HG02885 (cell line): ENCODE measurements at regions not wholly inside any gene's neighbourhood (a gene's known extent, or its start where the extent isn't known, plus 50 kb on each side); places are given as distances from the start of the nearest gene placed in this dataset.

Experiments used
- ATAC-seq: cut with Tn5 transposase; IDR thresholded peaks from one replicate; pipeline ENCODE4 v1.9.1; 2021; ENCODE audit warnings: mild to moderate bottlenecking; ENCODE audit not compliant: unreplicated experiment, poor library complexity

DNA sequence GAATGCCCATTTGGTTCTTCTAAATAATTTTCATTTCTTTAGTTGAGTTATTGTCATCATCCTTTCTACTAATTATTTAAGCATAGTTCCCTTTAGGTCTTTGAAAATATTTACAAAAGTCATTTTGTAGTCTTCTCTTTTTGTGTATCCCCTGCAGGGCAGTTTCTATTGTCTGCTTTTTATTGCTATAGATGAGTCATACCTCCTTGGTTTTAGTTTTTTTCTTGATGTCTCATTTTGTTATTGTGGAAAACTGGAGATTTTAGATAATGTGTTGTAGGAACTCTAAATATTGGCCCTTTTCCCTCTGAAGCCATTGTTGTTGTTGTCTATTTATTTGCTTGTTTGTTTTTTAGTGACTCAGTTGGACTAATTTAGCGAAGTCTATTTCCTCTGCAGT is 387.9 kb downstream of the NUF2 start:
- ATAC-seq = no peak

DNA sequence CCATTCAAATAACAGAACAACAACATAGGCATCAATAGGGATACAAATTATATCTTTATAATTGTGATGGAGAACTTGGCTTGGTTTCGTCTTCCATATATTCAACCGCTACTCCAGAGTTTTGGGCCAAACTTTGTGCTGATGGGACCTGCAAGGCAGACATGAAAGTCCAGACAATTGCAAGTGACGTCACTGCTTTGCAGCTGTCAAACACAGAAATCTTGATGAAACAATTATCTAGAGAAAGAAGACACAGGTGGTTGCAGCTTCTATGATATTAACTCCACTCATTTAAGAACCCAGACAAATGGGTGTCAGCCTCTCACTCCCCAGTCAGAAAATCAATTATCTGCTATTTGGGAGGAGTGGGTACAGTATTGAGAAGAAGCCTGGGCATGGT is 390.6 kb downstream of the NUF2 start:
- no peak for ATAC-seq

DNA sequence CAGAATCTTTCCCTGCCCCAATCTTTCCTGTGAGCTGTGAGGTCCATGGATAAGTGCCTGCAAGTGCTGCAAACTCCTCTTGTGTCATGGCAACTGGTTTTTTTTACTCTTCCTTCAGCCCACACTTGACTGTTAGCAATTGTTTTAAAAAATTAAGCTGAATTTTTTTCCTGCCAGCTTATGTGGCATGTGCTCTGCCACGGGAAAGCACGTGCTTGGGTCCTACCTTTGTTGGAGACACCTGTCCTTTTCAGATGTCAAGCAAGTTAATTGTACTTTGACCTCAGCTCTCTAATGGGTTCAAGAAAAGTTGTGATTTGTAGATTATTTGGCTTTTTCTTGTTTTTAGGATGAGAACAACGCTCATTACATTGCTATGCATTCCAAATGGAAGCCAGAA is 398.5 kb downstream of the NUF2 start:
- no peak for ATAC-seq

DNA sequence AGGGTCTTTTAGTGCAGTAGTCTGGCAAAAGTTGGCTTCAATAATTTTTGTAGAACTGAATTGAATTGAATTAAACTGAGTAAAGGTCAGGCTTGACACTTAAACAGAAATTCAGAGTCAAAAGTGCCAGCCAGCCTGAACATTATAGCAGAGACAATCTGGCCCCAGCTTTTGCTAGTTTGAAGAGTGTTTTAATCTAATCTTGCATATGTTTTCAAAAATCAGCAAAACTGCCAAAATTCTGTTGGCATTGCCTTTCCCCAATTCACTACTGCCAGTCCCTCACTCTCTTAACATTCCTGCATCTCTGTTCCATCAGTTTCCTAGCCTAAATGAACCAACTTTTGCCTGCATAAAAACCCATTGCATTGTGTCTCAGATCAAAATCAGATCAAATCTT is 403.8 kb downstream of the NUF2 start:
- ATAC-seq = no peak

DNA sequence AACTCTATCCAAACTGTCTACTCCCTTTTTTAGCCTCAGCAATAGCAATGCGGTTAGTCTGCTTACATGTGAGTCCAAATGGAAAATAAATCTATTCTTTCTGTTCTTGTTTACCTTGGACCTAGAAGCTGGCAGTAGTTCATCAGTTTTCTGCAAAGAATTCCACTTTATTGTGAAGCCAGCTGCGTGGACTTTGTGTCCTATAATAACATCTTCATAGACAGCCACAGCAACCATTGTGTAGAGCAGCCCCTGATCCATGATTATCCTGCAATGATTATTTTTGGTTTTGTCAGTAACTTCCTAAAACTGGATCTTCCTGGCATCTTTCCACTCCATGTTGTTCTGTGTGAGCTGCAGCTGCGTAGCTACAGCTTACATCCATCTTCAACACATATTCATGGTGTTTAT is 408.7 kb downstream of the NUF2 start:
- no peak for ATAC-seq

DNA sequence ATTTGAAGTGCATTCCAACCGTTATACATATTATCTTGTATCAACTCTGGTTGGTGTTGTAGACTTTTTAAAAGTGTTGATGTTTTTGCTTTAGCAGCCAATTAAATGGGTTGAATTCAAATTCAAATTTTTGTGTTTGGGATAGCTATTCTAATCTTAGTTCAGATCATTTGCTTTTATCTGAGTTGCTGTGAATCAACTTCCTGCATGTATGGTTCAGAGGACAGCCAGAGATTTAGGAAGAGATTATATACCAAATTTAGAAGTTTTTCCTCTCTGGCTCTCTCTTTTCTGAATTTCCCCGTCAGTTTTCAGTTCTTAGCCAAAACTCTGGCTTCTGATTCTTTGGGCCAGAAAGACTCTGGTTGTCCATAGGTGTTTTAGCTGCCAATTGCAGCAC is 415.5 kb downstream of the NUF2 start:
- ATAC-seq = no peak

DNA sequence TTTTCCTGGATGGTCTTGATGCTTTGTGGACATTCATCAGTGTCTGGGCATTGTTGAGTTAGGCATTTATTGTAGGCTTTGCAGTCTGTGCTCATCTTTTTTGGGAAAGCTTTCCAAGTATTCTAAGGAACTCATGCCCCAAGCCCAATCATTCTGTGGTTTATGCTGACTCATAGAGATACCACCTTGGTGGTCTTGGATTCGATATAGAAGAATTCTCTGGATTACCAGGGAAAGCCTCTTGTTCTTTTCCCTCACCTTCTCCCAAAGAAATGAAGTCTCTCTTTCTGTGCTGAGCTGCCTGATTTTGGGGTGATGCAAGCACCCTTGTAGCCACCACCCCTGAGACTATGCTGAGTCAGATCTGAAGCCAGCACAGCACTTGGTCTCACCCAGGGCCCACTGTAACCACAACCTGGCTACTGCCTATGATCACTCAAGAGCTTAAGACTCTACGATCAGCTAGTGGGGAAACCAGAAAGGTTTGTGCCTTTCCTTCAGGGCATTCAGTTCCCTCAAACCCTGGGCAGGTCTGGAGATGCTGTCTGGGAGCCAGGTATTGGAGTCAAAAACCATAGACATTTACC is 422.6 kb downstream of the NUF2 start:
- ATAC-seq = no peak

DNA sequence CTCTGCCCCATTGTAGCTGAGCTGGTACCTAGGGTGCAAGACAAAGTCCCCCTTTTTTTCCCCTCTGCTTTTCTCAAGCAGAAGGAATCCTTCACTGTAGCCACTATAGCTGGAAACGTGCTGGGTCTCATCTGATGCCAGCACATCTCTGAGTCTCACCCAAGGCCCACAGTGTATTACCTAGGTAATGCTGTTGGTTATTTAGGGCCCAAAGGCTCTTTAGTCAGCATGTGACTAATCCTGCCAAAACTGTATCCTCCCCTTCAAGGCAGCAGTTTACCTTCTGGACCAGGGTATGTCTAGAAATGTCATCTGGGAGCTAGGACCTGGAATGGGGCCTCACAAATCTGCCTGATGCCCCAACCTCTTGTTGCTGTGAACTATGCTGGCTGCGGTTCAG is 423.4 kb downstream of the NUF2 start:
- no peak for ATAC-seq

DNA sequence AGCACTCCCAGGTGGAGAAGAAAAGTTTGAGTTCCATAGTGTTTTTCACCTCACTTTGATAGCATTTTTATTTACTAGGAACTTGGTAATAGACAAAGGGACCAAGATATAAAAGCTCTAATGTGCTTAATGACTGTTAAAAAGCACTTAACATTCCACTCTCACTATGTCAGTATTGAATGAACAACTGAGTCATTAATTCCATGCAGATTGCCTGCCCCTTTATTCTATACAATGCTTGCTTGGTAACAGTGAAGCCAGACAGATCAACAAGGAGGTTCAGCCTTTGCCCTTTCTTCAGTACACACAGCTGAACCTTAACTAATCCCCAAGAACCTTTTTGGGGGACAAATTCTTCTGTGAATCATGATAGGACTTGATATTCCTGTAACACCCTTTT is 425.5 kb downstream of the NUF2 start:
- no peak for ATAC-seq

DNA sequence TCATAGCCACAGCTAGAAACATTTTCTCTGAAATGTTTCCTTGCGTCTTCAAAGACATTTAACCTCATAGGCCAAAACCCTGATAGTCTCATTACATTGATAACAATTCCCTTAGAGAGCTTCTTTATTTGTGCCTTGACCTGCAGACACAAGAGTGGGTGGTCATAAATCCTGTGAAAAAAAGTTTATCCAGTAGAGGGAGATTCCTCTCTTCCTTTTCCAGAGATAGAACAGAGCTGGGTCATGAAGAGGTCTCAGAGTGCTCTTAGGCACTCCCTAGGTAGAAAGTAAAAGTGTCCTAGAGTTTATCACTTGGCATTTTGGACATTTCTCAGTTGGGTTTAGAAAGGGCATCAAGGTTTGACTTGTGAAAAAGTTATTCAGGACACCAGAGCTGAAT is 426.1 kb downstream of the NUF2 start:
- no peak for ATAC-seq

DNA sequence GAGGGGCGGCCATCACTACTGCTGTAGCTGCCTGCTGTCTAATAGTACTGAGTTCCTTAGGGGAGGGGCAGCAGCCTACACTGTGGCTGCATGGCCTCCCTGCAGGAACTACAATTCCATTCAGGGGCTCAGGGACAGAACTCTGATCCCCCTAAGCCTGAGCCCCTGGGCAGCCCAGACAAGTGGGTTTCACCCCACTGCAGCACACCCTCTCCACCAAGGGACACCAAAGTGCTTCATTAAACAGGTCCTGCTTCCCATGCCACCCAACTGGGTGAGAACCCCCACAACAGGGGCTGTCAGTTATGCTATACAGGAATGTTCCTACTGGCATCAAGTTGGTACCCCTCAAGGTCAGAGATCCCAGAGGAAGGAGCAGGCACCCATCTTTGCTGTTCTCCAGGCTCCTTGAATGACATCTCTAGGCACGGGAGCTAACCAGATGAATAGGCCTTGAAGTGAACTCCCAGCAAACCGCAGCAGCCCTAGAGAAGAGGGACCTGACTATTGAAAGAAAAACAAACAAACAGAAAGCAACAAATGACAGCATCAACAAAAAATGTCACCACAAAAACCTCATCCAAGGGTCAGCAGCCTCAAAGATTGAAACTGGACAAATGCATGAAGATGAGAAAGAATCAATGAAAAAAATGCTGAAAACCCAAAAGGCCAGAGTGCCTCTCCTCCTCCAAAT is 437.4 kb downstream of the NUF2 start:
- no peak for ATAC-seq

DNA sequence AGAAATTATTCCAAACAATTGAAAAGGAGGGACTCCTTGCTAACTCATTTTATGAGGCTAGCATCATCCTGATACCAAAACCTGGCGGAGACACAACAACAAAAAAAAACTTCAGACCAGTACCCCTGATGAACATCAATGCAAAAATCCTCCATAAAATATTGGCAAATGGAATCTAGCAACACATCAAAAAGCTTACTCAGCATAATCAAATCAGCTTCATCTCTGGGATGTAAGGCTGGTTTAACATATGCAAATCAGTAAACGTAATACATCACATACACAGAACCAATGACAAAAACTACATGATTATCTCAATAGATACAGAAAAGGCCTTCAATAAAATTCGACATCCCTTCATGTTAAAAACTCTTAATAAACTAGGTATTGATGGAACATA is 440.1 kb downstream of the NUF2 start:
- ATAC-seq = no peak

DNA sequence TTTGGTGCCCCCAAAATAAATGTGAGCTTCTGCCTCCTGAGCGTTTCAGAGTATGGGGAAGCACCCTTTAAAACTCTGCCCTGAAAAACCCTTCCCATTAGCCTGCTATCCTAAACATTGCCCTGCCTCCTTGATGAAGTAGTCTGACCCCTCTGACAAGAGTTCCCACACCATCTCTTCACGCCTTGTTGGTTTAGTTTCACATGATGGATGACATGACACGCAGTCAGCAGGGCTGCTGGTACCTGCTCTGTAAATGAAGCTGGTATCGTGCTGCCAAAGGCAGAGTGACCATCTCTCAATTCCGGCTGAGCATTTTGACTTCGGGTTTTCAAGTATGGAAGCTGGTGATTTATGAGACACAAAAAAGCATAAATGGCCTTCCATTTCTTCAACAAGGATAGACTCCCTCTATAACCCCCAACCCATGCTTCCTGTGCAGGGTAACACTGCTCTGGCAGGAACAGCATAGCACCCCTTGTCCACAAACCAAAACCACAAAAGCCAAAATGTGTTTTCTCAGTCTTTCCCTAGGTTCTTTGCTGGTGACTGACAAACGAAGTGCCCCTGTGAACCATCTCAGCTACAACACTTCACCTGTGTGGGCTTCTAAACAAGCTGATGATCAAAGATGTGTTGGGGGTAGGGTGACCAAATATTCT is 444.6 kb downstream of the NUF2 start:
- ATAC-seq = no peak

DNA sequence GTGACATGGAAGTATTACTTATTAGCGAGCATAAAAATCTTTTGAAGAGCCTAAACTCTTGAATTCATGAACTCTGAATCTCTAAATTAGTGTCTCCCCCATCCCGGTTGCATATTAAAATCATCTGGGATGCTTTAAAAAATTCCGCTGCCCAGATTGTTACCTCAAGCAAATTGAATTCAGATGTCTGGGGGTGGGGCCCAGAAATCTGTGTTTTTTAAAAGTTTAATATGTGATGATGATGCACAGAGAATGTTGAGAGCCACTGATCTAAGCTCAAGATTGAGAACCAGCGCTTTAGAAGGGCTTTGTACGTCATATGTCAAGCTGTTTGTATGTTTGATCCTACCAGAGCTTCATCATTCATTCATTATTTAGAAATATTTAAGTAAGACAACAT is 446.8 kb downstream of the NUF2 start:
- no peak for ATAC-seq

DNA sequence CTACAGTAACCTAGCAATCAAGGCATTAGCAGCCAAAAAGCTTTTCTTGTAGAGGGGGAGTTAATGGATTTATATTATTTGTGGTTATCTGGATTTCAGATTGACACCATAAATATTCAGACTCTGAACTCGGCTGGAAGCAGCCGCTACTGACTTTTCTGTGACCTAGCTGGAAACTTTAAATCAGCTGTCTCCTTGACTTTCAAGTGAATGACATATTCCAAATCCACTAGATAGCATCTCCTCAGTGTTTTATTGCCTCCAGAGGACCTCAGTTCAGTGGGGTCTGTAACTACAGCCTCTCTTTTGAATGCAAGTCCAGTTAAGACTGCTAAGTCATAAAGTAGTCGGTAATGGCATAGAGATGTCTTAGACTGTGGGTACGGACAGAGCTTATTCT is 448.5 kb downstream of the NUF2 start:
- ATAC-seq = no peak

DNA sequence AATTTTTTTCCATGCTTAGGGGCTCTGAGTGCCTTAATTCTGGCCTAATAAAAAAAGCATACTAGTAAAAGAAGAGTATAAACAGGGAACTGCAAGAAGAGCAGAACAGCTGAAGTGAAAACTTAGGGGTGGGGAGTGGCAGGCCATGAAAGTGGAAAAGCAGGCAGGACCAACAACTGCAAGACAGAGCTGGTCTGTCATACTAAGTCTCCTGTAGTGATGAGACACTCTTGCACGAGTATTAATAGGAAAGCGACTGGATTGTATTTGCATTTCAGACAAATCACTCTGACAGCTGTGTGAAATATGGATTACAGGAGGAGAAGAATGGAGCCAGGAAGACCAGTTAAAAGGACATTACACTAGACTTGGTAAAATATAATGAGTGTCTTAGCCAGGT is 449.9 kb downstream of the NUF2 start:
- ATAC-seq = no peak

DNA sequence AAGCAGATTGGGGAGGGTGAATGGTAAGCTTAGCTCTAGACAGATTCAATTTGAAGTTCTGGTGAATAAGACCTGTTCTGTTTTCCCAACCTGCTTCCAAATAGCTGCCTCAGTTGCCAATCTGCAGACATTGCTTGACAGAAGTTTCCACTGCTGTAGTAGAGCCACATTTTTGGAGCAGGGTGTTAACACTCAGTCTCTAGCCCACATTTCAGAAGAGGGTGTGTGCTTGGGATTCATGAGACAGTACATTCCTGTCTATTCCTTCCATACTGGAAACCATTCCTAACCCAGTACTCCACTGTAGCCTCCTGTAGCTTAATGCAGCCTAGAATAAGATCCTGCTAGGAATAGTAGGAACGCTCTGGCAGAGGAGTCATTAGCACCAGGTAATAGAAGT is 450.5 kb downstream of the NUF2 start:
- ATAC-seq = no peak

DNA sequence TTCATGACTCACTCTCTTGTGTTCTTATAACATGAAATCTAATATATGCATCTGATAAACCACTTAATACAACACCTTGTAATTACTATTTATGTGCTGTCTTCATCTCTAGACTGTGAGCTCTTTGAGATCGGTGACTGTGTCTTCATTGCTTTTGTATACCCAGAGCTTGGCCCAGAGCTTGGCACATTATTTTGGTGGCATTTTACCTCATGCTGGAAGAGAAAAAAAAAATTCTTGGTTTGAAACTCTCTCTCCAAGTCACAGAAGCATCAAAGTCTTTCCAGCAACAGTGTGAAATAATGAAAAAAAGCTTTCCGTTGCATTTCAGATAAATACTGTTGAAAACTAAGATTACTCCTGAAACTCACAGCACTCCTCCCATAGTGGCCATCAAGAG is 451.6 kb downstream of the NUF2 start:
- ATAC-seq = no peak

DNA sequence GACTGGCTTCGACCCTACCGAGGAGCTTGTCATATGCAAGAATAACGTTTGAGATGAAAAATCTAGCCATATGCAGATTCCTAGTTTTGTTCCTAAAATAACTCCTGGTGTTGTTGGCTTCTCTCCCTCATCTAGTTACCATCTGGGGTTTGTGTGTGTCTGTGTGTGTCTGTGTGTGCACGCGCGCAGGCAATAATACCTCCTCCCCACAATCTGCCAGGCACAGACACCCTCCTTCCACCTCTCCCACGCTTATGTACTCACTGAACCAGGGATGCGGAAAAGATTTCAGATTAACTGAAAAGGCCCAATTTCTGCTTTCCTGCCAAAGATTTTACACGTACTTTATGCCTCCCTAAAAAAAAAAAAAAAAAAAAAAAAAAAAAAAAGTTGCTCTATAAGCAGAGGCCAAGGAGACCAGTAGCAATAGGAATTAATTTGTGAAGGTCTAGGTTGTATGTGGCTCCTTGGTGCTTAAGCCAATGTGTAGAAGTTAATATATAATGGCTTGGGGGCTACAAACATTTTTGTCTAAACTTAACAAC is 452.7 kb downstream of the NUF2 start:
- no peak for ATAC-seq

DNA sequence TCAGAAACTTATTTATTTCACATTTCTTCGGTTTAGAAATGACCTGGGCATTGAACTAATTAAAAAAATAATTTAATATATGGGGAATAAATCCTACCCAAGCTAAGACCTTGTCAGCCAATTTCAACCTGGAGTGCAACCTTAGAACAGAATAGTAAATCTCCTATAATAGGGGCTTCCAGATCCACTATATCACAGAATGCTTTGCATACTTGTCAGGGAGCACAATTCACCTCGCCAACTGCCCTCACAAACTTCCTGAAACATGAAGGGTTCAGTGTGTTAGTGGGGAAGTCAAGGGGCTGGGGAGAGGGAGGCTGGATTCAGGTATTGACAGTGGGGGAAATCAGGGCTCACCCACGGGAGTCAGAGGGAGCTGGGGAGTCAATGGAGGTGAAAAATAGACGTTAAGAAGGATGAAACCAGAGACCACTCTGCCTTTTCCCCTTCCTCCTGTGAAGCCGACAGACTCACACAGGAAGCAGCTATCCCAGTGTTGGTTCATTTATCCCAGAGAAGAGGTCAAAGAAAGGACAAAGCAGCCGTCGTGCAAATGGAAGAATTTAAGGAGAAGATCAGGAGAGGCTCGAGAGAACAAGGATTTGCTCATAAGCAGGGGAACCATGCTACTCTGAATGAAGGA is 453.3 kb downstream of the NUF2 start:
- ATAC-seq = no peak

DNA sequence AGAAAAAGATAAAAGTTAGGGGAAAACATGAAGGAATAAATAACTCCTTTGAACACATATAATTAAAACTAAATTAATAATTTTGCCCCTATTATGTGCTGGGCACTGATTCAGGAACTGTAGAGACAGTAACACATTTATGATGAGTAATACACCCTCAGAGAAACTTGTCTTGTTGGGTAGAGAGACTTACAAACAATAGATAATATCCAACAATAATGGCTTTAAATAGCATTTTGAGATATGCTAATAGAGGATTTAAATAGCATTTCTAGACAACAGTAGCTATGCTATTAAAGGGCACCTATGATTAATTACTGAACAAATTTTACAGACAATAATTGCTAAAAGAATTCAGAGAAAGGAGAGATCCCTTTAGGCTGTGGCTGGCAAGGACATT is 455.5 kb downstream of the NUF2 start:
- ATAC-seq = no peak
